Ovary (tissue), 7 donors: ENCODE measurements at regions not wholly inside any gene's neighbourhood (a gene's known extent, or its start where the extent isn't known, plus 50 kb on each side); places are given as distances from the start of the nearest gene placed in this dataset.
"Not testable (repeated sequence)": the region's sequence is repeated elsewhere in the genome, so short reads cannot be mapped to it uniquely, and the experiment has no call there.

Source experiments
- DNase-seq, 5 donors: peaks; one replicate each; pipeline ENCODE4 v3.0.0-alpha.2; 2019 to 2020
- H3K27ac ChIP-seq, 2 donors: fragments of 200-600 bp; one replicate each; pipeline versions ENCODE4 v1.5.1 to v1.8.0; 2019 to 2022
- H3K27me3 ChIP-seq: fragments of 200-600 bp; one replicate; pipeline ENCODE4 v1.8.0; 2022
- H3K36me3 ChIP-seq: fragments of 200-600 bp; sonication (generic); one replicate; pipeline ENCODE4 v1.5.1; 2019
- H3K4me1 ChIP-seq: one replicate; pipeline ENCODE4 v1.8.1; 2013; ENCODE audit warnings: mild to moderate bottlenecking, moderate library complexity; ENCODE audit not compliant: insufficient read depth
- H3K4me3 ChIP-seq: fragments of 200-600 bp; sonication (generic); one replicate; pipeline ENCODE4 v1.5.1; 2017
- H3K9me3 ChIP-seq, 2 donors: fragments of 200-600 bp in 1 of 2; sonication (generic) in 1 of 2; one replicate each; pipeline versions ENCODE4 v1.5.1 to v1.8.1; 2013 to 2019; ENCODE audit warnings: mild to moderate bottlenecking in 1 of 2, moderate library complexity in 1 of 2
- CTCF ChIP-seq, 3 donors: fragments of 450-650 bp in 2 of 3; fragments of 200-600 bp in 1 of 3; IDR thresholded peaks; one replicate each; pipeline versions ENCODE4 v1.5.1 to v1.8.0; 2016 to 2022; ENCODE audit warnings: antibody characterized with exemption in 3 of 3, mild to moderate bottlenecking in 1 of 3
- EP300 ChIP-seq: sonication (generic); formaldehyde crosslinking; IDR thresholded peaks from one replicate; pipeline ENCODE4 v1.6.1; 2017; ENCODE audit warnings: antibody characterized with exemption
- POLR2A ChIP-seq: fragments of 450-650 bp; IDR thresholded peaks from one replicate; pipeline ENCODE4 v1.6.1; 2017; ENCODE audit warnings: antibody characterized with exemption, mild to moderate bottlenecking, moderate library complexity
- WGBS, 3 donors: extraction: QIAGEN DNeasy Blood & Tissue Kit in 1 of 3; methylation state at CpG; one replicate each; pipeline versions ENCODE4 v1.1.5 to v1.1.7; 2013 to 2017; 5-methylcytosine and 5-hydroxymethylcytosine counted together
- intact Hi-C, 4 donors: fragments of 100-400 bp; cut with DNase I; formaldehyde crosslinking; loops; one replicate each; pipeline versions ENCODE4 v1.11.0 to v1.15.1; 2022 to 2023
- donor health status: DM: no; HTN: no; CAD: no; lungs with moderate emphysema.
- donor health status: DM: no; HTN: no; CAD: no.
- donor health status: Bipolar disorder and iron deficiency.
- donor health status: DM: no; HTN: no; CAD: no.
- donor health status: DM: yes; HTN: yes; CAD: no.

GRCh38 chr12:131204416-131205274, 250.9 kb downstream of the ADGRD1 start:
- no peaks in the 10 kb centered on the region for H3K4me1 ChIP-seq
- intact Hi-C loops: no loop called here
- no peak overlapping the region for H3K4me3 ChIP-seq
- no peaks in the 10 kb centered on the region for H3K9me3 ChIP-seq
- H3K36me3 ChIP-seq: no peaks in the 10 kb centered on the region
- DNase-seq: no peak
- H3K27ac ChIP-seq: no peak overlapping the region
- TF ChIP-seq CTCF (IDR thresholded peaks at IDR 0.05): no peak
- TF ChIP-seq EP300: no peak
- no peak for TF ChIP-seq POLR2A
- WGBS, 3 donors: 71 to 84% (median 78%) methylated on average over 17 of the region's 17 CpGs
- no peaks in the 10 kb centered on the region for H3K27me3 ChIP-seq

GRCh38 chr12:131205275-131205933, 251.7 kb downstream of the ADGRD1 start:
- H3K4me1 ChIP-seq, H3K36me3 ChIP-seq, H3K9me3 ChIP-seq, H3K27ac ChIP-seq, DNase-seq, intact Hi-C loops, H3K27me3 ChIP-seq, H3K4me3 ChIP-seq: not testable (repeated sequence)
- WGBS, 3 donors: 73 to 76% (median 76%) methylated on average over 20 to 23 of the region's 23 CpGs

- 26 to 34% (median 27%) methylated on average over 9 to 16 of the region's 19 CpGs for WGBS, 3 donors
- H3K36me3 ChIP-seq, H3K27me3 ChIP-seq, H3K4me1 ChIP-seq, H3K9me3 ChIP-seq, intact Hi-C loops, H3K4me3 ChIP-seq, DNase-seq, H3K27ac ChIP-seq: not testable (repeated sequence)
These were observed 253.1 kb downstream of the ADGRD1 start for GRCh38 chr12:131206630-131207299.

- 66 to 81% (median 80%) methylated on average over 10 to 12 of the region's 12 CpGs for WGBS, 3 donors
These were observed 253.6 kb downstream of the ADGRD1 start for GRCh38 chr12:131207300-131207660.

GRCh38 chr12:131207841-131208240, 254.1 kb downstream of the ADGRD1 start:
- H3K4me3 ChIP-seq, DNase-seq, H3K4me1 ChIP-seq, H3K36me3 ChIP-seq, H3K27ac ChIP-seq, H3K27me3 ChIP-seq, H3K9me3 ChIP-seq: not testable (repeated sequence)
- intact Hi-C loops: loop anchor here in 1 of 4 donors (2.0 kb wide), 1 partner anchor 47 kb away; no protein-coding TSS in a partner anchor
- WGBS, 3 donors: 63 to 70% methylated on average over 13 to 16 of the region's 21 CpGs; no CpG with 5 or more reads in 1 of the 3 donors

More at GRCh38 chr12:131207300-131207660, 253.6 kb downstream of the ADGRD1 start:
- H3K27me3 ChIP-seq, H3K9me3 ChIP-seq, H3K4me1 ChIP-seq, H3K4me3 ChIP-seq, DNase-seq, H3K36me3 ChIP-seq, intact Hi-C loops, H3K27ac ChIP-seq: not testable (repeated sequence)

GRCh38 chr12:131208425-131208824, 254.7 kb downstream of the ADGRD1 start:
- Histone ChIP-seq H3K4me1 (no peaks in the 10 kb centered on the region), H3K36me3 (no peaks in the 10 kb centered on the region), H3K27me3 (no peaks in the 10 kb centered on the region), H3K27ac (no peak overlapping the region), H3K4me3 (no peak overlapping the region), H3K9me3 (no peaks in the 10 kb centered on the region)
- 43 to 73% (median 46%) methylated on average over 5 of the region's 5 CpGs for WGBS, 3 donors
- TF ChIP-seq CTCF (IDR thresholded peaks at IDR 0.05): no peak
- no peak for TF ChIP-seq EP300
- no peak for TF ChIP-seq POLR2A
- intact Hi-C loops: loop anchor here in 1 of 4 donors (2.0 kb wide), 1 partner anchor 46 kb away; no protein-coding TSS in a partner anchor
- no peak for DNase-seq
